Renal cortex interstitium (tissue), 11 donors: ENCODE measurements at regions not wholly inside any gene's neighbourhood (a gene's known extent, or its start where the extent isn't known, plus 50 kb on each side); places are given as distances from the start of the nearest gene placed in this dataset.
"Not testable (repeated sequence)": the region's sequence is repeated elsewhere in the genome, so short reads cannot be mapped to it uniquely, and the experiment has no call there.

ENCODE experiments used
- DNase-seq, 11 donors: peaks; one replicate each; pipeline ENCODE4 v3.0.0-alpha.2; 2013; ENCODE audit warnings: low read depth in 9 of 11, low spot score in 4 of 11; ENCODE audit errors: extremely low read depth in 1 of 11

GRCh38 chr13:50610238-50610637, 233.3 kb downstream of the DLEU7 start:
- DNase-seq, result no peak

- no peak for DNase-seq
Measured at GRCh38 chr13:50611117-50611781, 232.2 kb downstream of the DLEU7 start.

- DNase-seq, result no peak
Measured at GRCh38 chr13:50612717-50613116, 230.8 kb downstream of the DLEU7 start.

- DNase-seq, result no peak
Measured at GRCh38 chr13:50613356-50613831, 230.1 kb downstream of the DLEU7 start.

- no peak for DNase-seq
Measured at GRCh38 chr13:50615234-50615633, 228.3 kb downstream of the DLEU7 start.

GRCh38 chr13:50616101-50616500, 227.4 kb downstream of the DLEU7 start:
- DNase-seq, result no peak

- no peak for DNase-seq
Measured at GRCh38 chr13:50617134-50617721, 226.3 kb downstream of the DLEU7 start.

GRCh38 chr13:50618206-50618605, 225.3 kb downstream of the DLEU7 start:
- DNase-seq, result no peak

GRCh38 chr13:50626101-50626547, 217.4 kb downstream of the DLEU7 start:
- no peak for DNase-seq

- no peak for DNase-seq
Measured at GRCh38 chr13:50627111-50627510, 216.4 kb downstream of the DLEU7 start.

- DNase-seq, result not testable (repeated sequence)
Measured at GRCh38 chr13:50628512-50628911, 215.0 kb downstream of the DLEU7 start.

GRCh38 chr13:50629497-50629896, 214.0 kb downstream of the DLEU7 start:
- DNase-seq, result peak in 2 of 11 donors; percentile 24 to 29

GRCh38 chr13:50629966-50630365, 213.5 kb downstream of the DLEU7 start:
- no peak for DNase-seq

- DNase-seq, result no peak
Measured at GRCh38 chr13:50631041-50631440, 212.5 kb downstream of the DLEU7 start.

GRCh38 chr13:50634339-50634738, 209.2 kb downstream of the DLEU7 start:
- no peak for DNase-seq

- DNase-seq, result no peak
Measured at GRCh38 chr13:50635504-50635903, 208.0 kb downstream of the DLEU7 start.

- peak in 1 of 11 donors; percentile 36 for DNase-seq
Measured at GRCh38 chr13:50636007-50636704, 207.3 kb downstream of the DLEU7 start.

- DNase-seq, result no peak
Measured at GRCh38 chr13:50643060-50643459, 200.4 kb downstream of the DLEU7 start.

GRCh38 chr13:50644081-50644871, 199.2 kb downstream of the DLEU7 start:
- no peak for DNase-seq
